ENCODE measurements at regions not wholly inside any gene's neighbourhood (a gene's known extent, or its start where the extent isn't known, plus 50 kb on each side); places are given as distances from the start of the nearest gene placed in this dataset.

GRCh38 chr9:82563094-82563493 lies 499.8 kb downstream of the RASEF start:
- H3K4me3 ChIP-seq, result no peak overlapping the region
- WGBS, result 82% methylated on average over 2 of the region's 2 CpGs
- no peaks in the 10 kb centered on the region for H3K9me3 ChIP-seq
- H3K4me1 ChIP-seq, result peaks cover 2% of the 10 kb centered on the region
- H3K27ac ChIP-seq, result no peak overlapping the region
- no peaks in the 10 kb centered on the region for H3K36me3 ChIP-seq
- H3K27me3 ChIP-seq, result no peaks in the 10 kb centered on the region
- no peak for DNase-seq (ENCODE audit: low spot score in 2 of 2)
- TF ChIP-seq EP300 (IDR thresholded peaks at IDR 0.05) (no peak), POLR2AphosphoS5 (IDR thresholded peaks at IDR 0.05) (no peak), CTCF (IDR thresholded peaks at IDR 0.05) (no peak), POLR2A (IDR thresholded peaks at IDR 0.05) (no peak)

- DNase-seq (ENCODE audit: low spot score in 2 of 2), result no peak
- Histone ChIP-seq H3K9me3 (no peaks in the 10 kb centered on the region), H3K36me3 (no peaks in the 10 kb centered on the region), H3K27me3 (no peaks in the 10 kb centered on the region), H3K4me3 (no peak overlapping the region), H3K4me1 (peaks cover 2% of the 10 kb centered on the region), H3K27ac (no peak overlapping the region)
- TF ChIP-seq POLR2AphosphoS5 (IDR thresholded peaks at IDR 0.05) (no peak), EP300 (IDR thresholded peaks at IDR 0.05) (no peak), POLR2A (IDR thresholded peaks at IDR 0.05) (no peak), CTCF (IDR thresholded peaks at IDR 0.05) (no peak)
- 89% methylated on average over 2 of the region's 2 CpGs for WGBS
Measured at GRCh38 chr9:82563841-82564240, 499.1 kb downstream of the RASEF start.

GRCh38 chr9:82565188-82565969 lies 497.6 kb downstream of the RASEF start:
- WGBS, result 51% methylated on average over 6 of the region's 6 CpGs
- no peak for DNase-seq (ENCODE audit: low spot score in 2 of 2)
- Histone ChIP-seq H3K4me3 (no peak overlapping the region), H3K27ac (no peak overlapping the region), H3K9me3 (no peaks in the 10 kb centered on the region), H3K4me1 (no peaks in the 10 kb centered on the region), H3K36me3 (no peaks in the 10 kb centered on the region), H3K27me3 (no peaks in the 10 kb centered on the region)
- TF ChIP-seq CTCF (IDR thresholded peaks at IDR 0.05) (no peak), EP300 (IDR thresholded peaks at IDR 0.05) (no peak), POLR2AphosphoS5 (IDR thresholded peaks at IDR 0.05) (no peak), POLR2A (IDR thresholded peaks at IDR 0.05) (no peak)

- Histone ChIP-seq H3K36me3 (no peaks in the 10 kb centered on the region), H3K4me3 (no peak overlapping the region)
- 74% methylated on average over 3 of the region's 3 CpGs for WGBS
Measured at GRCh38 chr9:82567953-82568352, 495.0 kb downstream of the RASEF start.

GRCh38 chr9:82570226-82570625 lies 492.7 kb downstream of the RASEF start:
- H3K4me1 ChIP-seq, result no peaks in the 10 kb centered on the region

More at GRCh38 chr9:82567953-82568352, 495.0 kb downstream of the RASEF start:
- Histone ChIP-seq H3K27me3 (no peaks in the 10 kb centered on the region), H3K9me3 (no peaks in the 10 kb centered on the region), H3K4me1 (no peaks in the 10 kb centered on the region), H3K27ac (no peak overlapping the region)
- no peak for TF ChIP-seq EP300 (IDR thresholded peaks at IDR 0.05)
- no peak for TF ChIP-seq POLR2A (IDR thresholded peaks at IDR 0.05)
- TF ChIP-seq POLR2AphosphoS5 (IDR thresholded peaks at IDR 0.05), result no peak
- DNase-seq (ENCODE audit: low spot score in 2 of 2), result no peak

More at GRCh38 chr9:82570226-82570625, 492.7 kb downstream of the RASEF start:
- no peak overlapping the region for H3K4me3 ChIP-seq
- TF ChIP-seq POLR2A (IDR thresholded peaks at IDR 0.05) (no peak), POLR2AphosphoS5 (IDR thresholded peaks at IDR 0.05) (no peak), CTCF (IDR thresholded peaks at IDR 0.05) (no peak), EP300 (IDR thresholded peaks at IDR 0.05) (no peak)
- no peaks in the 10 kb centered on the region for H3K36me3 ChIP-seq
- peaks cover 8% of the 10 kb centered on the region for H3K9me3 ChIP-seq
- H3K27ac ChIP-seq, result no peak overlapping the region
- no peaks in the 10 kb centered on the region for H3K27me3 ChIP-seq
- no peak for DNase-seq (ENCODE audit: low spot score in 2 of 2)

All from suprapubic skin (tissue), 4 donors.